T-helper 1 cell (primary cell): ENCODE measurements at regions not wholly inside any gene's neighbourhood (a gene's known extent, or its start where the extent isn't known, plus 50 kb on each side); places are given as distances from the start of the nearest gene placed in this dataset.
"Not testable (repeated sequence)": the region's sequence is repeated elsewhere in the genome, so short reads cannot be mapped to it uniquely, and the experiment has no call there.

Experiments used
- DNase-seq, 5 donors: peaks; one replicate each; pipeline ENCODE4 v3.0.0-alpha.2; 2012 to 2020

DNA sequence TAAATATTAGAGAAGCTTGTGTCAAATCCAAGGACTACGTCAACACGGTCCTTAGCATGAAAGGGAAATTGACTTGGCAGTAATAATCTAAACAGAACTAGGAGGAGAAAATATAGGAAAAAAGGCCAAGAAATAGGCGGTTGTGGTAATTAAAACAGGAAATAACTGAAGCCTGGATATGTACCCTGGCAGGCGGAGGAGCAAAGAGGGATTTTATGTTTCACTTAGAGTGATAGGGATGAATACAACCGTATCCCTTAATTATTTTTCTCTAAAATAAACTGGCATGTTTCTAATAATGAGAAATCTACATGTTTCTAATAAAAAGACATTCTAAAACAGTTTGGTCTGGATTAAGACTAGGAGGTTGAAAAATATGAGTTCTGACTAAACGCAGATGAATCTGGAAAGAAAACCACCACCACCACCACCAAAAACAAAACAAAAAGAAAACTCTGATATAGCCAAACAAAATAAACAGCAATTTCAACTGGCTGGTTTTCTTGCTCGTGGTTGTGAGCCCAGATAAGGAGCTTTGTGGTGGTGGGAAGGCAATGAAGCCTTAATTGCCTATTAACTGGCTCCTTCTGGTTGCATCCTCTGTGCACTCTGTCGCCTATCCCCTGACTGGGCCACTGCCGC is 334.2 kb upstream of the SNX7 start:
- no peak for DNase-seq

DNA sequence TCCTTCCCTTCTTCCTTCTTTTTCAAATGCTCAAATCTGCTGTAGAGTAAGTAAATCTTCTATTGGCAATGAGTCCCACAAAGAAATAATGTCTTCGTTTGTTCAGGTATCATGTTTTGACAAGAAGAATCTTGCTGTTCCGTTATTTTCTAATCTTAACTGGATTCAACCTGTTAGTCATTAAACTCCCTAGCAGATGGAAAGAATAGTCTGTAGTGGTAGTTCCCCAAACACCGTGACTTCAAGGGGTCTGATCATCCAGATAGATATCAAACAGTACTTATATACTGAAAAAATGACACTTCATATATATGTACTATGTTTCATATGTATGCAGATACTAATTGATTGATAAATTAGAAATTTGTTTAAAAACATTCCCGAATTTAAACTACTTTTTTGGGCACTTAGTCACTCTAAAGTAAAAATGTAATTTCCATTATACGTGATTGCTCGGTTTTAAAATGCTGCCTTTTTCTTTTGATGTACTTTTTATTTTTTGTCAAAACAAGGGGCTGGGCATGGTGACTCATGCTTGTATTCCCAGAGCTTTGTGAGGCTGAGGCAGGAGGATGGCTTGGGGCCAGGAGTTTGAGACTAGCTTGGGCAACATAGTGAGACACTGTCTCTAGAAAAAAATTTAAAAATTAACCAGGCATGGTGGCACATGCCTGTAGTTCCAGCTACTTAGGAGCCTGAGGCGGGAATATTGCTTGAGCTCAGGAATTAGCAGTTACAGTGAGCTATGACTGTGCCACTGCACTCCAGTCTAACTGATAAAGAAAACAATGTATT is 335.7 kb upstream of the SNX7 start:
- no peak for DNase-seq

DNA sequence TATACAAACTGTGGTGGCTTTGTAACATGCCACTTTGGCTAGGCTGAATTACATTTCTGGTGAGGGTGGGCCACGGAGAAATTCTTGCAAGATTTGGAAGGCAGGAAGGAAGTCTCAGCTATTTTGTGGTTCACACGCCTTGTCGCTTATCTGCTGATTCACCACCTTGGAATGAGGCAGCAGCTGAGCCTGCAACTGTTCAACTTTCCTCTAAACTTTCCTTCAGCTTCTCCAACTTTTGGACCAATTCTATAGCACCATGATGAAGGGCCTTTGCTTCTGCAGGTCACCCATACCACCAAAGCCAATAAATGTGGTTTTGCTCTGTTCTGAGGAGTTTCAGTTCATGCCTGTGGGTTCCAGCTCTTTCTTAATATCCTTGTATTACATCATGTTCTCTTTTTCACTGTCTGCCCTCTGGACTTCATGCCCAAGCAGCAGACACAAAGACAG is 337.6 kb upstream of the SNX7 start:
- peak in 1 of 5 donors; percentile 58 for DNase-seq

DNA sequence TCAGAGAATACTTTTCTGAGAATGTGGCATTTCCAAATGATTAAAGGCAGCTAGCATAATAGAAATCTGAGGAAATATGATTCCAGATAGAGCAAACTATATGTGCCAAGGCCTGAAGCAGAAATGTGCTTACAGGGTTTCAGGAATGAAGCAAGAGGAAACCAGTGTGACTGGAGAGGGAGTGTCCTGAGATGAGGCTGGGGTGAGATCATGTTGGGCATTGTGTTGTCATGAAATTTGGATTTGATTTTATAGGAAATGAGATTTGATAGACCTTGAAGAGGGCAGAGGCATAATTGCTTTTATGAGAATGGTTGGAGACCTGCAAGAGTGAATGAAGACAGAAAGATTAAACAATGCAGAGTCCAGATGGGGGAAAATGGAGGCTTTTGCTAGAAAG is 338.1 kb upstream of the SNX7 start:
- DNase-seq: no peak

DNA sequence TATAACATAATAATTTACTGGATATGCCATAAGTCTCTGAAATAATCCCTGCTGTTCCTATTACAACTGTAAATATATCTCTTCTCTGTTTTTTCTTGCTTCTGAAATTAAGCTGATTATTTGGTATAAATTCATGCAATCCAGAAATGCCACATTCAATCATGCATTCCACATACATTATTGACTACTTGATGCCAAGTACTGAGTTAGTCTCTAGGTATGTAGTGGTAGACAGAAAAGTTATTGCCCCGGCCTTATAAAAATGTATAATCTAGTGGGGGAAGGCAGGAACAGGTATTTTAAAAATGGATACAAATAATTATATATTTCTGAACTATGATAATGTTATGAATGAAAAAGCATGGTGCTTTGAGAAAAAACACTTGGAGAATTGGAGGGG is 338.6 kb upstream of the SNX7 start:
- no peak for DNase-seq

DNA sequence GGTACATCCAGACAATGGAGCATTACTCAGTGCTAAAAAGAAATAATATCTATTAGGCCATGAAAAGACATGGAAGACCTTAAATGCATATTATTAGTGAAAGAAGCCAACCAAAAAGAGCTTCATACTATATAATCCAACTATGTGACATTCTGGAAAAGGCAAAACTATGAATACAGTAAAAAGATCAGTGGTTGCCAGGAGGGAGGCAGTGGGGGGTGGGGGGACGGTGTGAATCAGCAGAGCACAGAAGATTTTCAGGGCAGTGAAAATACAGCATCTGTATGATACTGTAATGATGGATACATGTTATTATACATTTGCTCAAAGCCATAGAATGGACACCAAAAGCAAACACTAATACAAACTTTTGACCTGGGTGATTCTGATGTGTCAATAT is 339.4 kb upstream of the SNX7 start:
- DNase-seq: no peak

DNA sequence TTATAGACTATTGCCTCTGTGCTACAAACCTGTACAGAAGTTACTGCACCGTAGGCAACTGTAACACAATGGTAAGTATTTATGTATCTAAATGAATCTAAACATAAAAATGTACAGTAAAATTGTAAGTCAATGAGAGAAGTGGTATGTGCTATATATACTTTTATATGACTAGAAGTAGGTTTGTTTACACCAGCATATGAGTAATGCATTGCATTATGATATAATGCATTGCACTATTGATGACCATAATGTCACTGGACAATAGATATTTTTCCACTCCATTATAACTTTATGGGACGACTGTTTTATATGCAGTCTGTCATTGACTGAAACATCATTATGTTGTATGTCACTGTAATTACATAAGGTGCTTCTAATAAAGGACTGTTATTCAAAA is 340.3 kb upstream of the SNX7 start:
- DNase-seq: no peak

DNA sequence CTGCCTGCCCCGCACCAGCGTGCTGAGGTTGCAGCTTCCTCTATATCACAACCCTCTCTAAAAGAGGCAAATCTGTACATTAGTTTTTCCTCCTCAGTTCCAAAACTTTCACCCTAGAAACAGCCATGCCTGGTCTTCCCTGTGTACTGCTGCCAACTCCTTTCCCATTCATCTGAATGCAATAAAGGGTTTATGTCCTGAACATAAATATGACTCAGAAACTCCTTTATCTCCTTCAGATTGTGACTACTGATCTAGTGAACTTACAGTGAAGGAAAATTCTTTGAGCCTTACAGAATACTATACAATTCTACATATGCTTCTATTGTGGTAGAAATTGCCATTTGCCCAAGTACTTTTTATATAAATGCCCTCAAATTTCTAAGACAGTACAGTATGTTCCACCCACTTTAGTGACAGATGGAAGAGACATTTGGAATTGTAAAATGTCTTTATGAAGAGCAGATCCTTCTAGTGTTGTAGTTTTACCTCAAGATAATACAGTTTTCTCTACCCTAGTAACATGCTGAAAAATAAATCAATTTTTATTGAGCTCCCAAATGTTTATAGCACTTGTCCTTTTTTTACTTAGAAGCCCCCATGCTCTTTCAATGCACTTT is 345.1 kb upstream of the SNX7 start:
- DNase-seq: no peak

DNA sequence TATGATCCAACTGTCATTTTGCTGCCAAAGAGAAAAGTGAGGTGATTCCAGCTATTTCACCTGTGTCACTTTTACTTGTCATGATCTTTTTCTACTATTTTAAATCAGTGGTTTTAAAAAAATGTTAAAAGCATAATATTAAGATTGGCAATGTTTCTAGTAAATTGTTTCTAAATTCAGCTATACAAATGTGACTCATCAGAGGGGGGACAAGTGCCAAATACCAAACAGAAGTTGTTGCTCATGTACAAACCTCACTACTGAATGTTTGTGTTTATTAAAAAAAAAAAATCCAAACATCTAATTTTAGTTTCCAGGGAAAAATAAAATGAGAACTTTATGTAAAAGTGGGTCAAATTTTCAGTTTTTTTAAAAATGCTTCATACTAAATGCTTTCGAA is 346.2 kb upstream of the SNX7 start:
- DNase-seq: no peak

DNA sequence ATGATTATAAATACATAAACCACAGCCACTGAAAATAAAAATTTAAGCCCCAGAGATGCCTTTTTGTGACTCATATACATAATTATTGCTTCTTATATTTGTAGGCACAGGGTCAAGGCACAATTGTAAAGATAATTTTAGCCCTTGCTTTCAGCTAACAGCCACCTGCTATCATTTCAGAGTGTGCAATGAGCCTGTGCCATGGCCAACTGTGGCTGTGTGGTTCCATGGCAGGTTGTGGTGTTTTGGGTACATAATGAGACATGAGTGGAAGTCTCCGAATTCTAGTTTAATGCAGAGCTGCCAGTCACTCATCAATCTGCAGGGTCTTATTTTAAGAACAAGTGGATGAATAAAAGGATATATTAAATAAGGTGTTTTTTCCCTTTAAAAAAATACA is 346.9 kb upstream of the SNX7 start:
- DNase-seq: no peak

DNA sequence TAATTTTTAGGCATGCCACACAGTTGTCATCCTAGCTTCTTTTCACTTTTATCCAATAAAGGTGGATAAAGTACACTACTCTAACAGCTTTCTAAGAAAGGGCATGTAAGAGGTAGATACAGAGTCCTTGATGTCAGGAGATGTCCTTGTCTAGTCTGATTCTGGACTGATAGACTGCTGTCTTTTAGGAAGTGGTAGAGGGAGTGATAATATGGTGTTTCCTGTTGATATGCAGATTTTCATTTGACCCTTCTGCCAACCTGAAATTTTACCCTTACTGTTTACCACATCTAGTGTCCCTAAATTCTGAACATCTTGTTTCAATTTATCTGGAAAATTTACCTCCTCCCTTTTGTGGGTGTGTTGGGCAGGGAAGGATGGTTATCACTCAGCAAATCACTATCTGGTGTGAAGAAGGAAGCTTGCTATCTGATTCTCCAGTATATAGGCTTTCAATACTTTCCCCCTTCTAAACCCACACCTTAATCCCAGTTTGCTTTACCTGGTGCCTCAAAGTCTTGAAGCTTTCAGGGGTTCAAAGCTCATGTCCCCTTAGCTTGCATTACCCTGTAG is 354.9 kb upstream of the SNX7 start:
- DNase-seq: no peak

DNA sequence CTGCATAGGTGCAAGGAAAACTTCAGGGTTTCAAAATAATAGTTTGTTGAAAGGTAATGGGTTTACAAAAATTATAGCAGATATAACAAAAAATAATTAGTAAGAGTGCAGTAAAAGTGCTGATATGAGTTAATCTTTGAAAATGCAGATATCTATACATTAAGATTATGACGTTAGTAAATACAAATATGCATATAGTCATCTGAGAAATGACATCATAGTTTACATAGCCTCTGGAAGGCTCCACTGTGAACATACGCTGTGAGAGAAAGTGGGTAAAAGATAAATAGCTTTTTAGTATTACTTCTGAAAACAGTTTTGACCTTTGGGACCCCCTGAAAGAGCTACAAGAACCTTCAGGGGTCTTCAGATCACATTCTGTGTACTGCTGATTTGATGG is 356.2 kb upstream of the SNX7 start:
- no peak for DNase-seq

DNA sequence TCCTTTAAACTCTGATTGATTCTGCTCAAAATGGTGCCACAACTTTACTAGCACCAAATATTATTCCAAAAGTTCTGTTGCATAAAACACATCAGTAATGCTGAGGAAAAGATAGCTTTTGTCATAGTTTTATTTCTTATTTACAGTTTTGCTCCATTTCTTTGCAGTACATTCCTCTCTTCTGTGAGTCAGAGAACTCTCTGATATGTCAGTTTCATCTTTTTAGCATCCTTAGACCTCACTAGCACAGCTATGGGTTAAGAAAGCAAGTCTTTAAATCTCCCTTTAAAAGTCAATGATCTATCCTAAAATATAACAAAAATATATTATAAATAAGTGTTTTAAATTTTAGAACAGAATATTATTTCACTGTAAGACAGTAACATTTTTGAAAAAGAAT is 356.6 kb upstream of the SNX7 start:
- no peak for DNase-seq

DNA sequence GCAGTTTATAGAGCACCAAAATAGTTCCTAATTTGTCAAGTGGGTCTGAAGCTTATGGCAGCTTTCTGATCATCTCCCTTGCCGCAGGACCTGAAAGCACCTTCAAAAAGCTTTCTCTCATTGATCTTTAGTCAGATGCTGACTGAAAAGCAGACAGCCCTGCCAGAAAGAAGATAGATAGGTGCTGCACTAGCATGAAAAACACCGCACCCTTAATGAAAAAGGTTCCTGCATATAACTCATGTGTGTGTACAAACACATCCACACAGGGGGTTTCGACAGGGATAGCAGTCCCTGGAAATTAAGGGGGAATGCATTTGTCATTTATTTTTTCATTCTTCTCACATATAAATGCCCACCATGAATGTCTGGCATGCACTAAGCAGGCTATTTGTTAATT is 361.7 kb upstream of the SNX7 start:
- no peak for DNase-seq

DNA sequence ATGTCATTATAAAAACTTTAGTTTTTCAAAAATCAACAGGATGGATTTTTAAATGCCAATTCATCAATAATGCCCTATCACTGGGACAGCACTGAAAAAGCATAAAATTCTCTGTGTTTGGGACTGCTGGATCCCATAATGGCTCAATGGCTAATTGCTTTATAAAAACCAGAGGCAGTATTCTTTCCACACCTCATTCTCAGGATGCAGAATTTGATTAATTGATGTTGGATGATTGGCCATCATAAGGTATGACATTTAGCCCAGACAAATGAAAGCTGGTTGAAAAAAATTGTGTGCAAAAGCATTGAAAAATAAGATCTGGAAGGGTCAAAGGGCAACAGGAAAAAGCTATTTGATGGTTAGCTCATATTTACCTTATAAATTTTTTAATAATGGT is 362.2 kb upstream of the SNX7 start:
- no peak for DNase-seq

DNA sequence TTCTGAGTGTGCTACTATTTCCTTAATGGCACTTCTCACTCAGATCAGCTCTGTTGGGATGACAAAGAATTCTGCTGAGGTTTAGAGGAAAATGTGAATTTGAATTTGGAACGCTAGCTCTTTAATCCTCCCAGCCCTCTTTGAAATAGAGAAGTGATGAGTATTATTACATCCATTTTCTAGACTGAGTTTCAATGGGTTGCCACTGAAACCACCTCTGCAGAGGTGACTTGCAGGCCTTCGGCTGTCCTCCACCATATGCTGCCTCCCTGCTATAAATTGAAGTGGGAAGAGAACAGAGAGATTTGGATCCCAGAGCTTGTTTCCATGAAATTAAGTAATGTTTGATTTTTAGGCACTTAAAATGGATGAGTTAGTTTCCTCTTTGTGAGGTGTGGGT is 363.2 kb upstream of the SNX7 start:
- DNase-seq: no peak

DNA sequence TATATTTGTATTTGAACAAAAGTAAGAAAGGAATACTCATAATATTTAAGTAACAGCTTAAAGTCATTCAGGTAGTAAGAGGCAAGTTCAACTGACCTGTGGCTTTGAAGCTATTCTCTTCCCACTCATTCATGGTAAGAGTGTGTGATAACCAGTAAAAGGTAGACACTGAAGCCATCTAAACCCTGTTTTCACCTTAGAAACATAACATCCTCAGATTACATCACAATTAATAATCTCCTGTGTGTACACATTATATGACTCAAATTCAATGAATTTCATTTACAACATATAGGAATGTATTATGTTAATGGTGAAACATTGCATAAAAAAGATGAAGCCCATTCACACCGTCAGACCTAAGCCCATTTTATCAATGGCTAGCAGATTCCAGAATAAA is 364.8 kb upstream of the SNX7 start:
- DNase-seq: no peak

DNA sequence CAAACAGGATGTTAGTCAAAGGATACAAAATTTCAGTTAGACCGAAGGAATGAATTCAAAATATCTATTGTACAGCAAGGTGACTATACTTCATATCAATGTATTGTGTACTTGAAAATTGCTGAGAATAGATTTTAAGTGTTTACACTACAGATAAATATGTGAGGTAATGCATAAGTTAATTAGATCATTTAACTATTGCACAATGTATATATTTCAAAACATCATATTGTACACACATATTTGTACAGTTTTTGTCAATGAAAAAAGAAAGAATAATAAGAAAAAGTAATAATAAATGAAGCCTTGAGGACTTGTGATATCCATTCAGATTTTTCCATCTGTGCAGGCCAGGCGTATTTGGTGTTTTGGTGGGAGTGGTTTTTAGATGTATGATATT is 367.4 kb upstream of the SNX7 start:
- no peak for DNase-seq

DNA sequence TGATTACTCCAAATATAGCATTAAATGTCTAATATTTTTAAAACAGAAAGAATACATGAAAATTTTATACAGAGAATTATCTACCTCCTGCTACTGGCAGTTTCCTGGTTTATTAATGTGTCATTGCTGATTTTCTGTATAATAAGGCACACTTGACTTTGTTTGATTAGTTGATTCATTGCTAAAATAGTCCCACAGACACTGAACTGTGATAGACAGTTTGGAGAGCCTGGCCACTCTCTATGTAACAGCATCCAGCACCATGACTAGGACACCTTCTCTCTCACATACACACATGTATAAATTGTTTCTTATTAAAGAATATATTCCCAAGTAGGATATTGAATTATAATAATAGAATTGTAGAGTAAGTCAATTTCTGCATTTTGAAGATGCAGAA is 368.5 kb upstream of the SNX7 start:
- no peak for DNase-seq

DNA sequence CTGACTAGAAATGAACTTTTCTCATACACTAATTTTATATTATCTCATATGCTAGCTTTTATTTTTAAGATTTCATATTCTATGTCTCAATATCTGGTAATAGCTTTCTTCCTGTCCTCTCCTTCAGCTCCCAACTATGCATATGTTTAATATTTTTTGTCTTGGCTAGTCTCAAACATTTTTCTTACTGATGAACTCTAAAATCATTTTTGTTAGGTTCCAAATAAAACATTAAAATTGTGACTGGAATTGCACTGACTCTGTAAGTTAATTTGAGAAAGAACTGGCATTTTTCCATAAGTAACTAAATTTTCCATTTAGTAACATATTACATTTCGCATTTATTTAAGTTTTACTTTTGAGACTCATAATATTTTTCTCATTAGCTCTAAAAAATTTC is 368.5 kb upstream of the DPYD start:
- DNase-seq: no peak

DNA sequence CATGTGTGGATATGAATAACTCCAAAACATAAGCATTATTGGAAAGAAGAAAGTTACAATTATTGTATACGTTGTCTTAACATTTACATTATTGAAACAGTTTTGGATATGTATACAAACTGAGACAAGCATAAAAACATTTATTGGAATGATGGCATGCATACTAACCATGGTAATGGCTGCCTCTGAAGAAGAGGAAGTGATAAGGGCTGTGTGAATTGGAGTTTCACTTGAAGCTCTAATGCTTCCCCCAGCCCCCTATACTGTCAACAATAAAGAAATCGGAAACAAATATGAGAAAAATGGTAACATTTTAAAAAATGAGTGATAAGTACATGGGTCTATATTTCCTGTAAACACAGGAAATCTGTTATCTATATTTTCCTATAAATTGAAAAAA is 367.7 kb upstream of the DPYD start:
- DNase-seq: no peak

DNA sequence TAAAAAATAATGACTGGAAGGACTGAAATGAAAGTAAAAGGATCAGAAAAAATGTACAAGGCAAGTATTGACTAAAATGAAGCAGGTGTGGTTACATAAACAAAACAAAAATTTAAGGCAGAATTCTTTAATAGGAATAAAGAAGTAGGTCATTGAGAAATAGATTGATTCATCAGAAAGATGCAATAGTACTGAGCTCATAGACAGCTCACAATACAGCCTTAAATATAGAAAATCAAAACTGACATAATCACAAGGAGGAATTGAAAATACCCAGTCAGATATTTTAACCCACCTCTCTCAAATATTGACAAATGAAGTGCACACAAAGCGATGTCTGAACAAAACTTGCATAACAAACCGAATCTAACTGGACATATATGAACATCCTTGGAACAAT is 366.8 kb upstream of the DPYD start:
- DNase-seq: no peak

DNA sequence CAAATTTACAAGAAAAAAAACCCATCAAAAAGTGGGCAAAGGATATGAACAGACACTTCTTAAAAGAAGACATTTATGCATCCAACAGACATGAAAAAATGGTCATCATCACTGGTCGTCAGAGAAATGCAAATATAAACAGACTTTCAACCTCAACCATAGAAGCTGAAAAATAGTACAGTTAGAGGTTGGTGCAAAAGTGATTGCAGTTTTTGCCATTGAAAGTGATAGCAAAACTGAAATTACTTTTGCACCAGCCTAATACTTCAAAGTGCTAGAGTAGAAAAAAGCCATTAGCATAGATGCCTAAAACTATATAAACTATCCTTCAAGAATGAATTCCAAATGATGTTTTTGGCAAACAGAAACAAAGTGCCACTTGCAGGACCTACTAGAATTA is 365.8 kb upstream of the DPYD start:
- no peak for DNase-seq

DNA sequence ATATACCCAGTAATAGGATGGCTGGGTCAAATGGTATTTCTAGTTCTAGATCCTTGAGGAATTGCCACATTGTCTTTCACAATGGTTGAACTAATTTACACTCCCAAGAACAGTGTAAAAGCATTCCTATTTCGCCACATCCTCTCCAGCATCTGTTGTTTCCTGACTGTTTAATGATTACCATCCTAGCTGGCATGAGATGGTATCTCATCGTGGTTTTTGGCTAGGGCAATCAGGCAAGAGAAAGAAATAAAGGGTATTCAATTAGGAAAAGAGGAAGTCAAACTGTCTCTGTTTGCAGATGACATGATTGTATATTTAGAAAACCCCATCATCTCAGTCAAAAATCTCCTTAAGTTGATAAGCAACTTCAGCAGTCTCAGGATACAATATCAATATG is 364.5 kb upstream of the DPYD start:
- DNase-seq: not testable (repeated sequence)
